ENCODE measurements at regions not wholly inside any gene's neighbourhood (a gene's known extent, or its start where the extent isn't known, plus 50 kb on each side); places are given as distances from the start of the nearest gene placed in this dataset.

DNA sequence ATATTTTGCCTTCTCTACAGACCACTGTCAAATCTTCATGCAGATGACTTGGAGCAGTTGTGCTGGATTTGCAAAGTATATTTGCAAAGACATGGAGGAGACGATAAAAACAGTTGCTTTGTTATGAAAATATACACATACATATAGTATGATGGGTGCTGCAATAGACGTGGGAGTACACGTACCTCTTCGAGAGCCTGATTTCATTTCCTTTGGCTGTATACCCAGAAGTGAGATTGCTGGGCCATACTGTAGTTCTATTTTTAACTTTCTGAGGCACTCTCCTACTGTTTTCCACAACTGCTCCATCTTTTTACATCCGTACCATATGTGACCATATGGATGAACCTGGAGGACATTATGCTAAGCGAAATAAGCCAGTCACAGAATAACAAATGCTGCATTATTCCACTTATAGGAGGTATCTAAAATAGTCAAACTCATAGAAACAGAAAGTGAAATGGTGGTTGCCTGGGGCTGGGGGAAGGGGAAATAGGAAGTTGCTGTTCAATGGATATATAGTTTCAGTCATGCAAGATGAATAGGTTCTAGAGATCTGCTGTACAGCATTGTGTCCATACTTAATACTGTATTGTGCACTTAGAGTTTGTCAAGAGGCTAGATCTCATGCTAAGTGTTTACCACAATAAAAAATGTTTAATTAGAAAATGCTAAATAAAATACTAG, 223.8 kb downstream of the HAO1 start:
- H3K36me3 ChIP-seq = no peaks in the 10 kb centered on the region
- H3K9me3 ChIP-seq = no peaks in the 10 kb centered on the region
- TF ChIP-seq EP300 (IDR thresholded peaks at IDR 0.05; ENCODE audit: low read depth) (no peak), POLR2A (IDR thresholded peaks at IDR 0.05) (no peak), POLR2AphosphoS5 (IDR thresholded peaks at IDR 0.05) (no peak)
- TF ChIP-seq, protein P1, sequence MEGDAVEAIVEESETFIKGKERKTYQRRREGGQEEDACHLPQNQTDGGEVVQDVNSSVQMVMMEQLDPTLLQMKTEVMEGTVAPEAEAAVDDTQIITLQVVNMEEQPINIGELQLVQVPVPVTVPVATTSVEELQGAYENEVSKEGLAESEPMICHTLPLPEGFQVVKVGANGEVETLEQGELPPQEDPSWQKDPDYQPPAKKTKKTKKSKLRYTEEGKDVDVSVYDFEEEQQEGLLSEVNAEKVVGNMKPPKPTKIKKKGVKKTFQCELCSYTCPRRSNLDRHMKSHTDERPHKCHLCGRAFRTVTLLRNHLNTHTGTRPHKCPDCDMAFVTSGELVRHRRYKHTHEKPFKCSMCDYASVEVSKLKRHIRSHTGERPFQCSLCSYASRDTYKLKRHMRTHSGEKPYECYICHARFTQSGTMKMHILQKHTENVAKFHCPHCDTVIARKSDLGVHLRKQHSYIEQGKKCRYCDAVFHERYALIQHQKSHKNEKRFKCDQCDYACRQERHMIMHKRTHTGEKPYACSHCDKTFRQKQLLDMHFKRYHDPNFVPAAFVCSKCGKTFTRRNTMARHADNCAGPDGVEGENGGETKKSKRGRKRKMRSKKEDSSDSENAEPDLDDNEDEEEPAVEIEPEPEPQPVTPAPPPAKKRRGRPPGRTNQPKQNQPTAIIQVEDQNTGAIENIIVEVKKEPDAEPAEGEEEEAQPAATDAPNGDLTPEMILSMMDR (IDR thresholded peaks at IDR 0.05) = no peak
- H3K4me1 ChIP-seq = no peaks in the 10 kb centered on the region
- intact Hi-C loops (cut with DNase I; ENCODE audit: low total_unique reads) (no loop called here), in situ Hi-C loops (cut with MboI; ENCODE audit: low pct_ligation_motif_present in 1 of 4, low pct_unique_long_range_greater_than_20kb in 1 of 4, low sequenced_read_pairs in 3 of 4) (no loop called here)
- H3K4me3 ChIP-seq = no peak overlapping the region
- no peak for DNase-seq
- H3K27ac ChIP-seq = no peak overlapping the region
- H3K27me3 ChIP-seq = no peaks in the 10 kb centered on the region
- WGBS, 2 donors (ENCODE audit: low coverage in 1 of 2) = 71 to 74% methylated on average over 6 of the region's 6 CpGs

DNA sequence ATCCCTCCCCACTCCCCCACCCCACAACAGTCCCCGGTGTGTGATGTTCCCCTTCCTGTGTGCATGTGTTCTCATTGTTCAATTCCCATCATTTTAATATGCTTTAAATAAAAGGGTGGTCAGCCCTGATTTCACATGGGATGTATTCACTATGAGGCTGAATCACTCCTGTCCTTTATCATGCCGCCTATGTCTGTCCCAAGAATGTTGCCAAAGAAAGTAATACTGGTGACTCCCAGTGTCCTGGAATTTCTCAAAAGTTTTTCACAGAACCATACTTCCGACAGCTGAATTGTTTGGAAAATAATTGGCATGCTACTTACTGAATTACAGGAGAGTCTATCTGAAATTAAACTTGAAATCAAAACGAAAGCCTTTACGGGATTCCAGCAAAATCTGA, 217.7 kb downstream of the HAO1 start:
- no peak for DNase-seq
- no peaks in the 10 kb centered on the region for H3K4me1 ChIP-seq
- WGBS, 2 donors (ENCODE audit: low coverage in 1 of 2) = 69 to 84% methylated on average over 5 of the region's 5 CpGs
- no peaks in the 10 kb centered on the region for H3K27me3 ChIP-seq
- no peak overlapping the region for H3K27ac ChIP-seq
- in situ Hi-C loops (cut with MboI; ENCODE audit: low pct_ligation_motif_present in 1 of 4, low pct_unique_long_range_greater_than_20kb in 1 of 4, low sequenced_read_pairs in 3 of 4) = no loop called here
- H3K36me3 ChIP-seq = no peaks in the 10 kb centered on the region
- H3K9me3 ChIP-seq = no peaks in the 10 kb centered on the region
- TF ChIP-seq EP300 (IDR thresholded peaks at IDR 0.05; ENCODE audit: low read depth) (no peak), POLR2AphosphoS5 (IDR thresholded peaks at IDR 0.05) (no peak), POLR2A (IDR thresholded peaks at IDR 0.05) (no peak)
- TF ChIP-seq, protein P1 (IDR thresholded peaks at IDR 0.05) = no peak
- intact Hi-C loops (cut with DNase I; ENCODE audit: low total_unique reads) = no loop called here
- H3K4me3 ChIP-seq = no peak overlapping the region

DNA sequence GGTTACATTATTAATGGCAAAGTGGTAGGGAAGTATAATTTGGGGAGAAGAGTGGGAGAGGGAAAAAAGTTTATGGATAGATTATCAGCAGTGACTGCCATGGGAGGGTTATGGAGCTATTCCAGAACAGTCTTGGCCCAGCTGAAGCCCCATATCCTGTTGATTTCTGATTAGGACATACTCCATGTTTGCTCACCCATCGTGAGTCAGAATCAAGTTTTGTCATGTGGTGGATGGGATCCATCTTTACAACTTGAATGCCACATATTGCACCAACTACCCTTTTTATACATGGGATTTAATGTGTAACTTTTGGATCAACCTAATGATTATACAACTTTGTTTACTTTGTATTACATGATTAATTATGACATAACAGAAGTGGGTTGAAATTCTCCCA, 217.0 kb downstream of the HAO1 start:
- no peaks in the 10 kb centered on the region for H3K4me1 ChIP-seq
- H3K36me3 ChIP-seq = no peaks in the 10 kb centered on the region
- in situ Hi-C loops (cut with MboI; ENCODE audit: low pct_ligation_motif_present in 1 of 4, low pct_unique_long_range_greater_than_20kb in 1 of 4, low sequenced_read_pairs in 3 of 4) (no loop called here), intact Hi-C loops (cut with DNase I; ENCODE audit: low total_unique reads) (no loop called here)
- no peaks in the 10 kb centered on the region for H3K27me3 ChIP-seq
- no peaks in the 10 kb centered on the region for H3K9me3 ChIP-seq
- no peak overlapping the region for H3K4me3 ChIP-seq
- TF ChIP-seq POLR2A (IDR thresholded peaks at IDR 0.05) (no peak), POLR2AphosphoS5 (IDR thresholded peaks at IDR 0.05) (no peak), EP300 (IDR thresholded peaks at IDR 0.05; ENCODE audit: low read depth) (no peak)
- TF ChIP-seq, protein P1 (IDR thresholded peaks at IDR 0.05) = no peak
- H3K27ac ChIP-seq = no peak overlapping the region
- no peak for DNase-seq
- WGBS, 2 donors (ENCODE audit: low coverage in 1 of 2) = 46 to 80% methylated on average over 1 of the region's 1 CpG

DNA sequence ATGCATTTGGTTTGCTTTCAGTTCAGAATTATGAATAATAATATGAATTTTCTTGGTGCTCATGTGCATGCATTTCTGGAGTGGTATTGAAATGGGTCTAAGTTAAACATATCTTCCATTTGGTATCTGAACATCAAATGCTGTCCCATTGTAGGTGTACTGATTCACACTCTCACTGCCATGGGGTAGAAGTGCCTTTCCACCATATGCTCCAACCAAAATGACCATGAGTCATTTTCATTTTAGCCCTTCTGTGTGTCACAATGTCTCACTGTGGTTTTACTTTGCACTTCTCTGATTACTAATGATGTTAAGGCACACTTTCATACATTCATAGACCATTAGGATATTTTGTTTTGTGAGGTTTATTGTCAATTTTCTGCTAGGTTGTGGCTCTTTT, 211.9 kb downstream of the HAO1 start:
- no peak overlapping the region for H3K27ac ChIP-seq
- no peak overlapping the region for H3K4me3 ChIP-seq
- TF ChIP-seq POLR2A (IDR thresholded peaks at IDR 0.05) (no peak), EP300 (IDR thresholded peaks at IDR 0.05; ENCODE audit: low read depth) (no peak), POLR2AphosphoS5 (IDR thresholded peaks at IDR 0.05) (no peak)
- TF ChIP-seq, protein P1 (IDR thresholded peaks at IDR 0.05) = no peak
- in situ Hi-C loops (cut with MboI; ENCODE audit: low pct_ligation_motif_present in 1 of 4, low pct_unique_long_range_greater_than_20kb in 1 of 4, low sequenced_read_pairs in 3 of 4) (no loop called here), intact Hi-C loops (cut with DNase I; ENCODE audit: low total_unique reads) (no loop called here)
- no peaks in the 10 kb centered on the region for H3K27me3 ChIP-seq
- H3K4me1 ChIP-seq = no peaks in the 10 kb centered on the region
- no peaks in the 10 kb centered on the region for H3K9me3 ChIP-seq
- H3K36me3 ChIP-seq = no peaks in the 10 kb centered on the region
- no peak for DNase-seq

Measured in transverse colon (tissue), 4 donors.